Activated CD8-positive, alpha-beta memory T cell treated with anti-CD3 and anti-CD28 coated beads for 48 hours (primary cell): ENCODE measurements at regions not wholly inside any gene's neighbourhood (a gene's known extent, or its start where the extent isn't known, plus 50 kb on each side); places are given as distances from the start of the nearest gene placed in this dataset.
"Not testable (repeated sequence)": the region's sequence is repeated elsewhere in the genome, so short reads cannot be mapped to it uniquely, and the experiment has no call there.

Experiments used
- DNase-seq, 3 experiments: peaks; one replicate each; pipeline ENCODE4 v3.0.0-alpha.2; 2020; ENCODE audit warnings: low read depth in 2 of 3, low spot score in 2 of 3

DNA sequence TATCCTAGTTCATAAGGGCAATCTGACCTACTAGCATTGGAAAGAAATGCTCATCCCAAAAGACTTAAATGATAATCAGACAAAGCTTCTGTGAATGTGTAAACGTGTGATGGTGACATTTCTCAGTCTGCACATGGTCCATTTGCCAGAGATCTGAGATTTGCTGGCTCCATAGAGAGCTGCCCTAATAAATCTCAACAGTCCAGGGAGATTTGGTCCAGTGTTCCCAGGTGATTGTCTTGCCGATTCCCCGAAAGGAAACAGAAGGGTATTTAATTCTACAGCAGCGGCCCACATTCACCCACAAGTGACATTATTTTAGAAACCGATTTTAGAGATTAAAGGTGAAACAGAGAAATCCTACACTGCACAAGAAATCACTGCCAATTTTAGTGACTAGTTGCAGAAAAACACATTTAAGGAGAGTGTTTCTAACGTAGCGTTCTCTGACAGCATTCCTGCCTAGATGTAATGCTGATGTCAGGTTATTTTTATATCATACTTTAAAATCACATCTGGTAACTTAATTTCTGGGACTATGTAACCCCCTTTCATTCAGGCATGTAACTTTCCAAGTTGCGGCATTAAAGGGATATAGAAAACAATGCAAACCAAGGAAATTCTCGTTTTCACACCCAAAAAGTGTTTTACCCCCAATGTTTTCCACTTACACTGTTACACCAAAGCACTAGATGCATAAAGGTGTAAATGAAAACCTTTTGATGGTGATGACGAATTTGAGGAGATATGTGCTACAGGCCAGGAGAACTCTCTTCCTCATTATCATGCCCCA lies 231.9 kb upstream of the FN1 start:
- no peak for DNase-seq

DNA sequence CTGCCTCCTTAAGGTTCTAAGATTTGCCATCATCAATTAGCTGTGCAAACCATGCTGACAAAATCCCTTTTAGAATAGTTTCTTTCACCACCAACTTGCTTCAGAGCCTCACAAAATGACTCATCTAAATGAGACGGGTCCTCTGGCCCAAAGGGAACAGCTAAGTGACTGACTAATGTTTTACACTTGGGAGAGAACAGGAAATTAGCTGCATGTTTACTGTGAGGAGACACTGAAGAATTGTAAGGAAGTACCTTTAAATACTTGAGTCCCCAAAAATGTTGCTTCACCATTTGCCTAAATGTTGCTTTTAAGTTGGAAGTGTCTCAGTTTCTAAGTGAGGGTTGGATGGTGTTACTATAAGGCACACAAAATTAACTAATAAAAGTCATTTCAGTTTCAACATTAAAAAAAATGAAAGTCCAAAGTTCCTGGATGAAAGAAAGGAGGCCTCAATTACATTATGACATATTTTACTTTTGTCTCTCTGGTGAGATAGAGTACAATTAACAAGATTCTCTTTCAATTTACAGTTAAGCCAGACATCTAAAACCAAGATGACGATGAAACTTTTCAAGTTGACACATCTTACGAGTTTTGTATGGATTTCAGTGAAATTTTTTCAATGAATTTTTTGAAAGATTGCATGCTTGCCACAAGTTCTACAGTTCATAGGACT lies 229.1 kb upstream of the FN1 start:
- no peak for DNase-seq

DNA sequence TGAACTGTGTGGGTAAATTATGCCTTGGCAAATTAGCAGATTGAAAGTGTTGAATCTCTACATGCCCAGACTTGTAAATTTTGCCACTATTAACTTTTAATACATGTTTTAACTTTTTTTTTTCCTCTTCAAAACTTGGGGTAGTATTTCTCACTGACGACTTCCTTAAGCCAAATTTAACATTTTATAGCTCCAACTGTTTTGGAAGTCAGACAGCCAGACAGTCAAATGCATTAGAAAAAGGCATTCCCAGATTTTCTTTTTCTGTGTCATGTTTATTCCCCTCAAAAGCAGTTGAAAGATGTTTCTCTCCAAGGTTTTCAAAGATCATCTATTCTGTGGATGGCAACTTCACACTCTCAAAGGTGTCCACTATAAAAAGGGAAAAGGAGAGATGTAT lies 226.8 kb upstream of the FN1 start:
- DNase-seq, result no peak

DNA sequence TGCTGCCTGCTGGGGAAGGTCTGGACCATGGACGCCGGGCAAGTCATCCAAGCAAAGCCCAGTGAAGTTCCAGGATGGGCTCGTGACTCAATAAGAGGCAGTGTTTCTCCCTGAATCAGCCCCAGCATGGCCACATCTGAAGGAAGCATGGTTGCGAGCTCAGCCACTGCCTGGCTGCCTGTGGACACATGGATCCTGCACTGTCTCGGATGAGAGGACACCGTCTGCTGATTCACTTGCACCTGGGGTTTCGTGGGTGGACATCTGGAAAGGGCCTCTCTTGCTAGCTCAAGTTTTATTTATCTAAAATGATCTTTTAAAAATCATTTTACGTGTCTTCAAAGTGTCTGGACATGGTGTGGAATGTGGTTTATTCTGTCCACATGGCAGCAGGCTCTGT lies 224.8 kb upstream of the FN1 start:
- no peak for DNase-seq

DNA sequence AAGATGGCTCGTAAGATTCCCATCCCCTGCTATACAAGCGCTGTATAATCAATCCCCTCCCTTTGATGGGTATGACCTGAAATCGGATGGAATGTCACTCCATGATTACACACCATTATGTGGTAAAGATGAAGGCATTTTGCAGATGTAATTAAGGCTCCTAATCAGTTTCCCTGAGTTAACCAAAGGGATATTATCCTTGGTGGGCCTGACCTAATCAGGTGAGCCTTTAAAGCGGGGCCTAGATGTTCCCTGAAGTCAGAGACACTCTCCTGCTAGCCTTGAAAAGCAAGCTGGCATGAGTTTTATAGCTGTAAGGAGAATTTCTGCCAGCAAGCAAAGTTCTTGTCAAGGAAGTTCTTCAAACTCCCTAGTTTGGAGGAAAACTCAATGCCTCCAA lies 223.8 kb upstream of the FN1 start:
- DNase-seq, result no peak

DNA sequence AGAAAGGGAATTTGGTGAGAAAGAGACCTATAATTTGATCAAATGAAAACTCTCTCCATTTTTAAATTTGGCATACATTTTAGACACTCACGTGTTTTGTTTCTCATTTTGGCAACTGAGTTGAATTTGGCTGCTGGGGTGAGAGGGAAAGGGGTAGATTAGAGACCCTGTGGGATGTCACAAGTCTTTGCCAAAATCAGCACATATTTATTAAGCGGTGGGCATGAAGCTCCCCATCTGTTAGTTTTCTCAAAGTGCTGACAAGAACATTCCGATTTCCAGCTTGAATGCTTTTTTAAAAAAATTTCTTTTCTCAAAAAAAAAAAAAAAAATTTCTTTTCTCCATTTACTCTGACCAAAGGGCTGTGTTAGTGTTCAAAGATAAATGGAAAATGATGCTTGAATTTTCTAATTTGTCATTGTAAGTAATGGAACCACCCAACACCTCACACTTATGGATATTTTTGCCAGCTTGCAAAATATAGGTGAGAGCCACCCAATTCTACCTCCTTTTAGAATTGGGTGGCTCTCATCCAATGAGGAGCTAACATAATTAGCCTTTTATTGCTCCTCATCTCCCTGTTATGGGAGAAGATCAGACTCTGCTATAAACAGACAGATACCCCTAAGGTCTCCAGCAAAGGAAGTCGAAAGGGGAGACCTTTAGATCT lies 222.9 kb upstream of the FN1 start:
- DNase-seq, result no peak

DNA sequence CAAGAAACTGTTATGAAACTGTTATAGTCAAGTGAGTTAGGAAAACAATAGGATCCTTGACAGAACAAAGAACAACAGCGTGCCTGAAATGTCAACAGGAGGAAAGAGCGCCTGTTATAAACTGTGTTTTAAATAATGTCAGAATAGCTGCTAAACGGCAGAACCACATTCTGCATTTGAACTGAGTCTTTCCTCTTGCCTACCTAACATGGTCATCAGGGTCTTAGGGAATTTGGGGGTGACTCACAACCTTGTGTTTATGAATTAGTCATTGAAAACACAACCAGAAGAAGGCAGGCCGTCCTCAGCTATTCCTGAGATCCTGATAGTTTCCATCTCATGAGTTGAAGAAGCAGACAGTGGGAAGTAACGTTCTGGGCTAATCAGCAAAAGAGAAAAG lies 222.0 kb upstream of the FN1 start:
- DNase-seq, result no peak

DNA sequence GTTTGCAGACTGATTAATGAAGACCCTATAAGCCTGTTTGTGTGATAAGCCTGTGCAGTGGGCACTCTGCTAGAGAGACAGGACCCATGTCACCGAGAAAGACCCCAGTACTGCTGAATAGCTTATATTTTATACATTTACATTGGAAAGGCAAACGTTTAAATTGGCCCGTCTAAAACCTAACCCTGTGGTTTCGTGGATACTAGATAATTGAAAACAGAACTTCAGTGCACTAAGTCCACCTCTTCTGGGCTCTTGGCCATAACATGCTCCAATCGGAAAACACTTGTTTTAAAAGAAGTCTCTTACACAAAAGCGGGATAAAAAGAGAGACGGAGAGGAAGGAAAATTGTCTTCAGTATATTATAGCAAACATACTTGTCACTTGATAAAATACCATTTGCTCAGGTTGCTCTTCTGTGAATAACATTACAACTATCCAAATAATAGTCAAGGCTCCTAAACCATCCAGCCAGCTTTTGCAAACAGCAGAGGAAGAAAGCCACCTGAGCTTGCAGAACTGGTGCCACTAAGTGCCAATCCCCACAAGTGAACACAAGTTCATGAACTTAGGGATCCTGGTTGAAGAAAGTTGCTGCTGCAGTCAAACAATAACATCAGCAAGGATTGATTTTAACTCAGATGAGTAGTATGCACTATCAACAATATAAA lies 218.4 kb upstream of the FN1 start:
- DNase-seq, result no peak

DNA sequence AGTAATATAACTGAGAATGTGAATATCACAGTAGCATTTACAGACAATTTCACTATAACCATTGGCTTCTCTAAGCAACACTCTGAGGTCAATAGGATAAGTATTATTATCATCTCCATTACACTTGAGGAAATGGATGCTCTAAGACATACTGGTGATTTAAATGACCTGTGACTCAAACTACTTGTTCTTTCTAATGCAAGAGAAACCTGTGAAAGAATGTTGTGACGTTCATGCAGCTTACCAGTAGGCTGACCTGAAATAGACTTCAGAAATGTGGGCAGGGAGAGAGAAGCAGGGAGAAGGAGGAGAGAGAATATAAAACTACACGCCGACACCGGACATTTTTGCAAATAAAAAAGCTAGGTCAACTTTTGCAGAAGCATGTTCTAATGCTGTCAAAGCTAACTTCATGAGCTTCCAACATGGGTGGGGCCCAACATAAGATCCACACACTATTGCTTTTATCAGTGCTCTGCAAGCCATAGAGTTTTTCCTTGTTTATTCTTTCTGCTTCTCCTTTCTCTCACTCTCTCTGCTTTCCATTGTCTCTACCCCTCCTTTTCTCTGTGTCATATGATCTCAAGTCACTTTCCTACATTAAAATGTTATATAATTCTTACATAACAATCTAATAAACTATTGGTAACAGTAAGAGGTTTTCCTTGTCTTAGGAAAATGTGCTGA lies 217.6 kb upstream of the FN1 start:
- no peak for DNase-seq

DNA sequence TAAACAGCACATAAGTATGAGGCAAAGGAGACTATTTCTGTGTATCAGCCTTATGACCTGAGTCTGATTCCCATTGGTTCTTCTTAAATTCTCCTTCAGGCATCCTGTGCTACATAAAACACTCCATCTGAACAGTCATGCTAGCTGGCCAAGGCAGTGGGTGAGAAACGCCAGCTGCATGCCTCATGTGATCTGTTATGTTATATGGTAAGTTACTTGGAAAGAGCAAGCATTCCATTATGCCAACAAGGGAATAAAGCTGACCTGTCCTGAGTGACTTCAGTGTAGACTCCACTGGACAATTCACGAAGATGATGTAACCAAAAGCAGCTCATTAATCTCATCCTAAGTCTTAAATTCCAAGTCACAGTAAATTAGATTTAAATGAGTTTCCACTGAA lies 216.5 kb upstream of the FN1 start:
- DNase-seq, result no peak

DNA sequence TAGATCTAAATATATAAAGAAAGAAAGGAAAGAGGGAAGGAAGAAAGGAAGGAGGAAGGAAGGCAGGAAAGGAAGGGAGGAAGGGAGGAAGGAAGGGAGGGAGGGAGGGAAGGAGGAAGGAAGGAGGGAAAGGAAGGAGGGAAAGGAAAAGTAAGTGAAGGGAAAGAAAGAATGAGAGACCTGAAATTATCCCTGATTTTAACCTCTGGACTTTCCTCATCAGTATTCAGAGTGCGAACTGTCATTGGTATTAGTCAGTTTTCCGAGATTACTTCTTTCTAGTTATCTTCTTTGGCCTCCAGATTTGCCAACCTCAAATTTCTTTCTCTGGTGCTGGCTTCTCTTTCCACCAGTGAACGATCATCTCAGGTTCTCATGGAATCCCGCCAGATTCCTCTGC lies 215.5 kb upstream of the FN1 start:
- no peak for DNase-seq

DNA sequence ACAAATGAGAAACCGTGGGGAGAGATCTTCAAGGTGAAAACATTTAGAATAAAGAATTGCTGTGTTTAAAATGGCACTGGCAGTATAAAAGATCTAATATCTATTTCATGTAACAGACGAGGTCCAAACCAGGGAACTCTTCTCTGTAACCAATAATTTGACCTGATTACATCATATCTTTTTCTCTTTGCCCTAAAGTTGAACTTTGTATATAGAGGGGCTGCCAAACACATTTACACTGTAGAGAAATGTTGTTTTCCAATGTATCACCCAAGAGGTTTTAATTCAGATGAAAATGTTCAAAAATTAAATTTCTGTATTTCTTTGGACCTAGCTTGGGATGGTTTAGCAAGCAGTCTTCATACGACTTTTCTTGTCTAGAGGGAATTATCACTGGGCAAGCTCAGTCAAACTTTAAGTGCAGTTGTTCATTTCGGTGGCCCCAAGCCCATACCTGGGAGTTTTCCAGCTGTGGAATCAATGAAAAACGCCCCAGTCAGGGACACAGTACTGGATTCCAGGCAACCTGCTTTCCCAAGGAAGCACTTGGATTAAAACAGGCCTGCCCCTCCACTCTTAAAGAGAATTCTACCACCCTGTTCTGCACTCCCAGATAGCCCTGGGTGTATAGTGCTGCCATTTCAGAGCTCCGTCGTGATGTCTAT lies 208.5 kb upstream of the FN1 start:
- DNase-seq, result no peak

DNA sequence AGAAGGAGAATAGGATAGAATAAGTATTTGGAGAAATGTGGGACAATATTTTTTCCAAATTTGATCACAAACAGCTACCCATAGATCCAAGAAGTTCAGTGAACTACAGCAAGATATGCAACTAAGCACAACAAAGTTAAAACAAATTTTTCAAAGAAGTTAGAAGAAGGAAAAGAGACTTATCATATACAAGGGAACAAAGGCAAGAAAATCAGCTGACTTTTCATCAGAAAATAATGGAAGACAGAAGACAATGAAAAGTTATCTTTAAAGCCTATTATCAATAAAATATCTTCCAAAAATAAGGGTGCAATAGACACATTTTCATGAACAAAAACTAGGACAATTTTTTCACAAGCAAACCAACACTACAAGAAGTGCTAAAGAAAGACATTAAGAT lies 202.8 kb upstream of the FN1 start:
- no peak for DNase-seq

DNA sequence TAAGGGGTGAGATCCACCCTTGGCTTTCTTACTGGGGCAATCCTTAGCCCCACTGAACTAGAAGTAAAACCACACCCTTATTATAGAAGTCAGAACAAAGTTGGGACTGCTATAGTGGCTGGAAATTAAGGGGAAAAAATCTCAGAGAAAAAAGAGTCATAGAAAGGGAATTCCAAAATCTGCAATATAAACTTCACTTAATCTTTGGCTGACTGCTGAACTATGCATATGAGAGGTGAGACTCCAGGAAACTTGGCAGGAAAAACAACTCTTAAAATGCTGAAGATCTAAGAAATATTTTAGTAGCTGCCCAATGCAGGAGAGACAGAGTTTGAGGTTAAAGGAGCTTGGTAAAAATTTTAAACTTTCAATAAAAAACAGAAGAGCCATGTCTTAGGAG lies 201.8 kb upstream of the FN1 start:
- no peak for DNase-seq

DNA sequence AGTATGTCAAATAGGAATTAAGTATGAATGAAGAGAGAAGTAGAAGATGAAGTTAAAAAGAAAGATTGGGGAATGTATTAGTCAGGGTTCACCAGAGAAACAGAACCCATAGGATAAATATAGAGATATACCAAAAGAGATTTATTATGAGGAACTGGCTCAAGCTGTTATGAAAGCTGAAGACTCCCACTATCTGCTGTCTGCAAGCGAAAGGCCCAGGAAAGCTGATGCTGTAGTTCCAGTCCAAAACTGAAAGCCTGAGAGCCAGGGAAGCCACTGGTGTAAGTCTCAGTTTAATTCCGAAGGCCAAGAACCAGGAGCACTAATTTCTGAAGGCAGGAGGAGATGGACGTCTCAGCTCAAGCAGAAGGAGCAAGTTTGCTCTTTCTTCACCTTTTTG lies 200.9 kb upstream of the FN1 start:
- no peak for DNase-seq

DNA sequence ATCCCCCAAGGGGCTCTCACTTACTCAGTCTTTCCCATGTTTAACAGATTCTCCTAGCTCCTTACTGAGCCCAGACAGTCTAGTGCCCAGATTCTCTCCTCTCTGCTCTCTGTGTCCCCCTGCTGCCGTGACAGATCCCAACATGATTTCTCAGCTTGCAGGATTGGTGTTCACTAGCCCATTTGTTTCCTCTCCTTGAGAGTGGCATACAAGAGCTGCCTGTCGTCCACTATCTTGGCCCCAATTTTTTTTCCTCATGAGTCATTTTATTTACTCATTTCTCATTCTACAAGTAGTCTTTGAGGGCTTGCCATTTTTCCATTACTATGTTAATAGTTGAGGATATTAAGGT lies 199.9 kb upstream of the FN1 start:
- DNase-seq, result no peak

DNA sequence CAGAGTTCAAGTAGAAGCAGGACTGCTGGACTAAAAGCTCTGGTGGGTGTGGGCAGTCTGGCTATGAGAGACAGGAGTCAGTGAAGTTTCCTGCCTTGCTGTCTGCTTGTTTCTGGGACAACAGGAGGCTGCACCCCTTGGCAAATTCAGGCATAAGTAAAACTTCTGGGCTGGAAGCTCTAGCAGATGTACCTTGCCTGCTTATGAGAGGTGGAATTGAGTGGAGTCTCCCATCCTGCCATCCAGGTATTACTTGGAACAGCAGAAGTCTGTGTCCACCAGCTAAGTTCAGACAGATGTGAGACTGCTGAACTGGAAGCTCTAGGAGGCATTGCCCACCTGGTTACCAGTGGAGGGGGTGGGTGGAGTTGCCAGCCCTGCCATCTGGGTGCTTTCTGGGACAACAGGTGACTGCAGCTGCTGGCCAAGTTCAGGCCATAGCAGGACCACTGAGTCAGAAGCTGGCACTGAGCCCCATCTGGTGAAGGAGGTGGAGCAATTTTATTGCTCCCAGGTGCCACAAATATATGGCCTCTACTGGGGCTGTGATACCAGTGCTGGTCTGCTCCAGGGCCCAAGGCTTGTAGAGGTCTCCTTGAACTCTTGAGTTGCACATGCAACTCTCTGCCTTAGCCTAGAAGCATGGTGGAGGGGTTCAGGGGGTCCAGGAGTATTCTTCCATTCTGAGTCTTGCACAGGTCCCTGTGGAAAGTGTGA lies 199.4 kb upstream of the FN1 start:
- DNase-seq, result no peak

DNA sequence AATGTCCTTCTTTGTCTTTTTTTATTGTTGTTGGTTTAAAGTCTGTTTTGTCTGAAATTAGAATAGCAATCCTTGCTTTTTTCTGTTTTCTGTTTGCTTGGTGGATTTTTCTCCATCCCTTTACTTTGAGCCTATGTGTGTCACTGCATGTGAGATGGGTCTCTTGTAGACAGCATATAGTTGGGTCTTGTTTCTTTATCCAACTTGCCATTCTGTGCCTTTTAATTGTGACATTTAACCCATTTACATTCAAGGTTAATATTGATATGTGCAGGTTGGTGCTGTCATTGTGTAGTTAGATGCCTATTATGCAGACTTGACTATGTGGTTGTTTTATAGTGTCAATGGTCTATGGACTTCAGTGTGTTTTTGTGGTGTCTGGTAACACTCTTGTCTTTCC lies 197.5 kb upstream of the FN1 start:
- no peak for DNase-seq

DNA sequence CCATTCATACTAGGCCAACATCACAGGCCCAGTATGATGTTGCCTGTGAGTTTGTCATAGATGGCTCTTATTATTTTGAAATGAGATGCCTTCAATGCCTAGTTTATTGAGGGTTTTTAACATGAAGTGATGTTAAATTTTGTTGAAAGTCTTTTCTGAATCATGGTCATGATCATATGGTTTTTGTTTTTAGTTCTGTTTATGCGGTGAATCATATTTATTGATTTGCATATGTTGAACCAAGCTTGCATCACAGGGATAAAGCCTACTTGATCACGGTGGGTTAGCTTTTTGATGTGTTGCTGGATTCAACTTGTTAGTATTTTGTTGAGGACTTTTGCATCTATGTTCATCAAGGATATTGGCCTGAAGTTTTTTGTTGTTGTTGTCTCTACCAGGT lies 195.8 kb upstream of the FN1 start:
- no peak for DNase-seq

DNA sequence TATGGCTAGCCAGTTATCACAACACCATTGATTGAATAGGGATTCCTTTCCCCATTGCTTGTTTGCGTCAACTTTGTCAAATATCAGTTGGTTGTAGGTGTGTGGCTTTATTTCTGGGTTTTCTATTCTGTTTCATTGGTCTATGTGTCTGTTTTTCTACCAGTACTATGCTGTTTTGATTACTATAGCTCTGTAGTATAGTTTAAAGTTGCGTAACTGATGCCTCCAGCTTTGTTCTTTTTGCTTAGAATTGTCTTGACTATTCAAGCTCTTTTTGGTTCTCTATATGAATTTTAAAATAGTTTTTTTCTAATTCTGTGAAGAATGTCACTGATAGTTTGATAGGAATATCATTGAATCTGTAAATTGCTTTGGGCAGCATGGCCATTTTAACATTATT lies 194.9 kb upstream of the FN1 start:
- DNase-seq, result not testable (repeated sequence)
